IPS-NIHi7 (cell line): ENCODE measurements at regions not wholly inside any gene's neighbourhood (a gene's known extent, or its start where the extent isn't known, plus 50 kb on each side); places are given as distances from the start of the nearest gene placed in this dataset.
A peak's percentile ranks its signal among the peaks of the same experiment; 100 is the strongest.

Source experiments
- DNase-seq: peaks from one replicate; pipeline ENCODE4 v3.0.0; 2012; ENCODE audit warnings: mixed read lengths; ENCODE audit errors: extremely low spot score

GRCh38 chr15:55026381-55026780, 170.4 kb downstream of the RSL24D1 start:
- DNase-seq = no peak

GRCh38 chr15:55017635-55018034, 179.1 kb downstream of the RSL24D1 start:
- DNase-seq = no peak

- DNase-seq = peak; percentile 21
Observed at GRCh38 chr15:55016225-55016624, 180.5 kb downstream of the RSL24D1 start.

- DNase-seq = no peak
Observed at GRCh38 chr15:55015093-55015445, 181.7 kb downstream of the RSL24D1 start.

GRCh38 chr15:55014391-55015092, 182.2 kb downstream of the RSL24D1 start:
- DNase-seq = no peak

- DNase-seq = no peak
Observed at GRCh38 chr15:55008421-55008820, 188.3 kb downstream of the RSL24D1 start.

GRCh38 chr15:55007561-55007960, 189.2 kb downstream of the RSL24D1 start:
- no peak for DNase-seq

- no peak for DNase-seq
Observed at GRCh38 chr15:55005679-55006078, 191.1 kb downstream of the RSL24D1 start.

- no peak for DNase-seq
Observed at GRCh38 chr15:55003965-55004873, 192.5 kb downstream of the RSL24D1 start.

GRCh38 chr15:54998661-54999060, 198.1 kb downstream of the RSL24D1 start:
- no peak for DNase-seq

GRCh38 chr15:54990793-54991192, 205.9 kb downstream of the RSL24D1 start:
- DNase-seq = no peak

GRCh38 chr15:54987881-54988280, 208.9 kb downstream of the RSL24D1 start:
- no peak for DNase-seq

GRCh38 chr15:54979964-54980363, 216.8 kb downstream of the RSL24D1 start:
- peak; percentile 21 for DNase-seq

GRCh38 chr15:54962637-54963036, 234.1 kb downstream of the RSL24D1 start:
- DNase-seq = no peak

GRCh38 chr15:54960266-54960665, 236.5 kb downstream of the RSL24D1 start:
- DNase-seq = no peak

- no peak for DNase-seq
Observed at GRCh38 chr15:54941417-54941816, 255.3 kb downstream of the RSL24D1 start.

- DNase-seq = no peak
Observed at GRCh38 chr15:54917312-54917711, 279.4 kb downstream of the RSL24D1 start.

- DNase-seq = no peak
Observed at GRCh38 chr15:54915380-54915779, 281.4 kb downstream of the RSL24D1 start.

- no peak for DNase-seq
Observed at GRCh38 chr15:54884312-54884711, 312.4 kb downstream of the RSL24D1 start.

GRCh38 chr15:54859982-54860381, 336.8 kb downstream of the RSL24D1 start:
- no peak for DNase-seq

GRCh38 chr15:54854667-54855066, 342.1 kb downstream of the RSL24D1 start:
- DNase-seq = no peak

- no peak for DNase-seq
Observed at GRCh38 chr15:54850101-54850500, 346.6 kb downstream of the RSL24D1 start.

- no peak for DNase-seq
Observed at GRCh38 chr15:54843006-54843405, 353.7 kb downstream of the RSL24D1 start.
